GM19467 (cell line): ENCODE measurements at regions not wholly inside any gene's neighbourhood (a gene's known extent, or its start where the extent isn't known, plus 50 kb on each side); places are given as distances from the start of the nearest gene placed in this dataset.
"Not testable (repeated sequence)": the region's sequence is repeated elsewhere in the genome, so short reads cannot be mapped to it uniquely, and the experiment has no call there.

Source experiments
- ATAC-seq: cut with Tn5 transposase; IDR thresholded peaks from one replicate; pipeline ENCODE4 v1.9.1; 2021; ENCODE audit warnings: mild to moderate bottlenecking, moderate library complexity; ENCODE audit not compliant: unreplicated experiment

DNA sequence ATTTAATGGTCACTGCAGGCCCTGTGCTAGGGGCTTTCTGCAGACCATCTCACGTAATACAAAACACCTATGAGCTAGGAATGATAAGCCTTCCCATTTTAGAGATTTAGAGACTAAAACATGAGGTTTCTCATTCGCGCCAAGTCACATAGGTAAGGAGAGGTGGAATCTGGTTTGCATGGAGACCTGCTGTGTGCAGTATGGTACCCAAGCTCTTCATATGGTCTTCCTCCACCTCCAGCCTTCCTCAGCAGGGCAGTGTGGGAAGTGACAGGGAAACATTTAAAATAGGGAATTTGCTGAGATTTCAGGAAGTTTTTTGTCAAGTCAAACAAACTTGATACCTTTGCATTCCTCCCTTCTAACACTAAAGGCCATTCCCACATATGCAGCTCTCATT lies 337.6 kb downstream of the IL20RB start:
- ATAC-seq: no peak

DNA sequence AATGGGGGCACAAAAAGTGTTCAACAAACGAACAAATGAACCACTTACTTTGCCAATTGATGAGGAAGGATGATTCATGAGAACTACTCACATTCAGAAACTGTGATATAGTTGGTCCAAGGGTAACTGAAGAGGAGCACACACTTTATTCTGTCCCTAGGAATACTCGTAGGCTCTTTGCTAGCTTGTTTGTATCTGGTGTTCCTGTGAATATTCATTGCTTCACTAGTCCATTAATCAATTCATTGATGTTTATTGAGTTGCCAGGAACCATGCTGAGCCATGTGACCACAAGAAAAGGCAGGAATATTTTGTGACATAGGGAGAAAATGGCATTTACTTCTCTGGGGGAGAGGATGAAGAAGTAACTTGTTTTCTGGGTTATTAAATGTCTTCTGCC lies 338.3 kb downstream of the IL20RB start:
- ATAC-seq: no peak

DNA sequence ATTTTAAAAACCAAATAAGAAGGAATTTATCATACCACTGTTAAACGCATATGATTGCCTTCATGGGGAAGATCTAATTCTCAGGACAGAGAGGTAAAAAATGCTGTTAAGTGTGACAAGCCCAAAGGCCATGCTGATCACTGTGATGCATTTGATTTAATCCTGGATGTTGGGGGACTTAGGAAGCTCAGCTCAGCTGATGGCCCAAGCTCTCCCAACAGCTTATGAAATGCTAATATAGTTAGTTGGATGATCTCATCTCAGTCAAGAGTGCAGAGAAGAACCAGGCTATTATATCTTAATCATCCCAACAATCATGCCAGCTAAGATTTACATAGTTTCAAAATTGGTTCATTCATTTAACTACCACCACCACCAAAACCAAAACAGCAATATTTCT lies 340.0 kb downstream of the IL20RB start:
- no peak for ATAC-seq

DNA sequence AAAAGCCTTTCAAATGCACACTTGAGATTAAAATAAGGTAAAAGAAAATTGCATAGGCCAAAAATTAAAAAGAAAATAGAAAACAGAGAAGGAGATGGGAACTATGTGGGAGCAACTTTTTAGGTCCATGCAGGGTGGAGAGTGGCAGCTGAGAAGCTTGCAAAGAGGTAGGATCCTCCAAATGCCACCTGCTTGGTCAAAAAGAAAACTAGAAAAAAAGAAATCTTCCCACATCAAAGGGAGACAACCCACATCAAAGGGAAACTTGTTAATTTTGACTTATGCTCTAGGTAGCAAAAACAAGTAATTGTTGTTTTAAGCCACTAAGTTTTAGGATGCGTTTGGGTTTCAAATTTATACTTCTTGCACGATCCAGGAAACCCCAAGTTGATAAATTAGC lies 342.9 kb downstream of the IL20RB start:
- no peak for ATAC-seq

DNA sequence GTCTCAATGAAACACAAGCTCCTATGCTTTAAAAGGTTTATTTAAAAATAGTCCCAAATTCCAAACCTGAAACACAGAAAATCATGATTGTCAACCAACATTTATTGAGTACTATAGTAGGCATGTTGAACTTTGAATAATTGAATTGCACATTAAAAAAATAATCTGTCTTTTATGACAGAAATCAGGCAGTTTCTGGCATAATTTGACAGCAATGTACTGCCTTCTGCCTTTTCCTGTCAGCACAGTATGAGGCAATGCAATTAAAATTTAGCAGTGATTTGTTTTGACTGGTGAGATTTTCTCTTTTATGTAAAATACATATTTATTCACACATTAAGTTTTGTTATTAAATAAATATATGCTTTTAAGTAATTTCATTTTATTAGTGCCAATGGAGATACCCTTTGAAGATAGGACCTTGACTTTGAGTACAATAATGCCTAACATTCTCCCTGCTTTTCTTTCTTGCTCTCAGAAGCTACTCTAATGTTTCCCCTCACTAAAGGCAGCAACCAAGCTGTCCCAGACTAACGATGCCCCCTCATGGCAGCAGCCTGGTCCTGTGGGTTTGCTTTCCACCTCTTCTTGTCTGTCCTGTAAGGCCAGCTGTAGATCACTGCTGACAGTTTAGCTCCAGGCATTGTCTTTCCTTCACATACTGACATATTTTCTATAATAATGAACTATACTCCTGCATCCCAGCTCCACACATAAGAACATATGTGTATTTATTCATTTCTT lies 346.7 kb downstream of the IL20RB start:
- ATAC-seq: no peak

DNA sequence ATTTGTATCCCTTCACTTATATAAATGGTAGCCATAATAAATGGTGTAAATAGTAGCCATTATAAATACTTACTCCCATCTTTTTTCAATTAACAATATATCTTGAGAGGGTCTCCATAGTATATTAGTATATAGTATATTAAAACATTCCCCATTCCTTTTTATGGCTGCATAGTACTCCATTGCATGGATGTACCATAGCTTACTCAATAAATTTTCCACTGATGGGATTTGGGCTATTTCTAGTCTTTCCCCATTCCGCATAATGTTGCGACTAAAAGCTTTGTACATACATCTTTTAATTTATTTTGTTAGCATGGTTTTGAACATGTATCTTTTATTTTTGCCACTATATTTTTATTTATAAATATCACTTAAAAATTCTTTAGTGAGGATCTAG lies 366.3 kb downstream of the IL20RB start:
- ATAC-seq: no peak

DNA sequence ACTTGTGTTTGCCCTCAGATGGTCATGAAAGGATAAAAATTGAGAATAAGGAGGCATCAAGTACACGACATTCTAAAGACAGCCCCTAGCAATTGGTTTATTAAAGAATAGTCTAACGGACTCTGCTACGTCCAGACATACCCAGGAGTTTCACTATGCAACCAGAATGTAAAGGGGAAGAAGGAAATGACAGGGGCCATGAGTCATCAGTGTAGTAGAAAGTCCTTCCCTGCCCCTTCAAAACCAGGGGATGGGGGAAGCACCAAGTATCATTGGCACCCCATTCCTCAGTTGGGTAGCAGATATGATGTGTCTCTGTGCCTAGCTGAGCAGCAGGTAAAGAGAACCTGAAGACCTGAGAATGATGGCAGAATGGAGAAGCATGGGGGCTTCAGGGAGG lies 367.4 kb downstream of the IL20RB start:
- no peak for ATAC-seq

DNA sequence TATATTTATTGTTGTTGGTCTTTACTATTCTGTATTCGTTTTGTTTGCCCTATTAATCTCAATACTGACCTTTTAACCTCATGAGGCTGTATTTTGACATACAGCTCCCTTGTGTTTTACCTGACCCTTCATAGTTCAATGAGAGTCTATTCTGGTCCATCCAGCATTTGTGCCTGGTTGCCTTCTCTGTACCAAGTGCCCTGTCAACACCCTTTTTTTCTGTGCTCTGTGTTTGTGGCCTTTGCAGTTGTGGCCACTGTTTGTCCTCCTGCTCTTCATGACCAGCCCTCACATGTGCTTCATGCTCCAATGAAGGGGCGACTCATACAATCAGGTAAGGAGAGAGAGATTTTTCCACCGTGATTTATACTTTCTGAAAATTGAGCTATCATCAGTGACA lies 368.2 kb downstream of the IL20RB start:
- no peak for ATAC-seq

DNA sequence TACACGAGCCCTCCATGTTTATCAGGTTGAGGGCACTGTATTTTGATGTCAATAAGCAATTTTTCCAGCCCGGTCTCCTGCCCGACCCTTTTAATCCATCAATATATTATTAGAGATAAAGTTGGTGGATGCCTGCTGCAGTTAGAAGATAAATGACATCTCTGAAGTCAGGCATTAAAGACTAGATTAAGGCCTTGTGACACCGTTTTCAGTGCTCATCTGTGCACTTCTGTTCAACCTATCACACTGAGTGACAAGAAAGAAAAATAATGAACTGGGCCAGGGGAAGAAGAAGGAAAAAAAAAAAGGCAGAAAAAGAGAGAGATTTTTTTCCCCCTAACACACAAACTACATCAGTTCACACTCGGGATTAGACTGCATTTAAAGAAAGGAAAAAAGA lies 371.8 kb downstream of the IL20RB start:
- no peak for ATAC-seq

DNA sequence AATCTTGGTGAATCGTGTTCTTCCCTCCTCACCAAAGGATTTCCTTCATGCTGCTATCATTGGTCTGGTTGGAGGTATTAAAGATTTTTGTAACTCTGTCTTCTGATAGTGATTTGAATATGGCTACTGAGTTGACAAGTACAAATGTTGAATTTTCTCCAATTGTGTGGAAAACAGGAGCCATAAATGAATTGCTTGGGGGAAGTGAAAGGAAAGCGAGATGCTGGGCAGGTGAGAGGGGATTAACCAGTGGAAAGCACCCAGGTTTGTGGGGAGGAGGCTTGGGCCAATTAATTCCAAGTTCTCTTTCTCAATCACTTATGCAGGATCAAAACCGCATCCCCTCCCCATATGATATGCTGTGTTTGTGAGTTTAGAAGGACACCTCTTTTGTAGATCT lies 372.5 kb downstream of the IL20RB start:
- no peak for ATAC-seq

DNA sequence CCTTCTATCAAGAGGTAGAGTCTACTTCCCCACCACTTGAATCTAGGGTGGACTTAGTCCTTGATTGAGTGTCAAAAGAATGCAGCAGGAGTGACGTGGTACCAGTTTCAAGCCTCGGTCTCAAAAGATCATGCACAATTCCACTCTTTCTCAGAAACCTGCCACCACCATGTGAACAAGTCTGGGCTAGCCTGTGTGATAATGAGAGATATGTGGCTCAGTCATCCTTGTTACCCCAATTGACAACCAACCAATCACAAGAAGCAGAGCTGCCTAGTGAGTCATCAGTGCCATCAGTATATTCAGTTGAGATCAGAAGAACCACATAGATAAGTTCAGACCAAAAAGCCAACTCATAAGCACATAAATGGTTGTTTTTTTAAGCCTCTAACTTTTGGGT lies 374.5 kb downstream of the IL20RB start:
- ATAC-seq: no peak

DNA sequence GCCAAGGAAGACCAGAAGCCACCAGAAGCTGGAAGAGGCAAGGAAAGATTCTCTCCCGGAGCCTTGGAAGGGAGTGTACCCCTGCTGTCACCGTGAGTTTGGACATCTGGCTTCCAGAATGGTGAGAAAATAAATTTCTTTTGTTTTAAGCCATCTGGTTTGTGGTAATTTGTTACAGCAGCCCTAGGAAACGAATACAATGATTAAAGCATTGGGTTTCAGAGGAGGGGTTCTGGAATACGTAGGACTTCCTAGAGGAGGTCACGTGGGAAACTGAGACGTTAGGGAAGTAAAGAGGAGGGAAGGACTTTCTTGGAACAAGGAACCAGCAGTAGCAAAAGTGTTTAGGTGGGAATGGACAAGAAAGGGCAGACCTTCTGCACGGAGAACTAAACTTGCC lies 377.7 kb downstream of the IL20RB start:
- no peak for ATAC-seq

DNA sequence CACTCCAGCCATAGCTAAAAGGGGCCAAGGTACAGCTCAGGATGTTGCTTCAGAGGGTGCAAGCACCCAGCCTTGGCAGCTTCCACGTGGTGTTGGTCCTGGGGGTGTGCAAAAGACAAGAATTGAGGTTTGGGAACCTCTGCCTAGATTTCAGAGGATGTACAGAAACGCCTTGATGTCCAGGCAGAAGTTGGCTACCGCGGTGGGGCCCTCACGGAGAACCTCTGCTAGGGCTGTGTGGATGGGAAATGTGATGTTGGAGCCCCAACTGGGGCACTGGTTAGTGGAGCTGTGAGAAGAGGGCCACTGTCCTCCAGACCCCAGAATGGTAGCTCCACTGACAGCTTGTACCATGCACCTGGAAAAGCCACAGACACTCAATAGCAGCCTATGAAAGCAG lies 380.6 kb downstream of the IL20RB start:
- ATAC-seq: not testable (repeated sequence)

DNA sequence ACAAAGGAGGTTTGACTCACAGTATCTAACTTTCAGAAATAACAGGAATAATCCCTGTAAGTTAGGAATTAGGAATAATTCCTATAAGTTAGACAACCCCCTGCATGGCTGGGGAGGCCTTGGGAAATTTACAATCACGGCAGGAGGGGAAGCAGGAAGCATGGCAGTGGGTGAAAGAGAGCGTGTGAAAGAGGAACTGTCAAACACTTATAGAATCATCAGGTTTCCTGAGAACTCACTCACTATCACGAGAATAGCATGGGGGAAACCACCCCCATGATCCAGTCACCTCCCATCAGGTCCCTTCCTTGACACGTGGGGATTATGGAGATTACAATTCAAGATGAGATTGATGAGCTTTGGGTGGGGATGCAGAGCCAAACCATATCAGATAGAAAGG lies 385.5 kb downstream of the IL20RB start:
- ATAC-seq: no peak

DNA sequence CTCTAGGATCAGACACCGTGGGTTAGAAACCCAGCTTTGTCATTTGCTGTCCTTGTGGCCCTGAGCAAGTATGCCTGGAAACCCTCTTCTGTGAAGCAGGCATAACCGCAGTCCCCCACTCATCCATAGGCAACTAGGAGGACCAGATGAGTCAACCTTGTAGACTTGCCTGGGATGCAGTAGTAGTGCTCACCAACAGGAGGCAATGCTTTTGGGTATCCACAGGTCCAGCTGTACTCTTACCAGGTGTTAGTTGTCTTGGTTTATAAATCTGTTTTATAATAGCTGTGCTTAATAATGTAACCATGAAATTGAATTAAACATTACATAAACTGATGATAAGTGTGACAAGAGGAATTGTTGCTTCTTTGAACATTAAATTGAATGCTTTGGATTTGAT lies 389.3 kb downstream of the IL20RB start:
- ATAC-seq: no peak

DNA sequence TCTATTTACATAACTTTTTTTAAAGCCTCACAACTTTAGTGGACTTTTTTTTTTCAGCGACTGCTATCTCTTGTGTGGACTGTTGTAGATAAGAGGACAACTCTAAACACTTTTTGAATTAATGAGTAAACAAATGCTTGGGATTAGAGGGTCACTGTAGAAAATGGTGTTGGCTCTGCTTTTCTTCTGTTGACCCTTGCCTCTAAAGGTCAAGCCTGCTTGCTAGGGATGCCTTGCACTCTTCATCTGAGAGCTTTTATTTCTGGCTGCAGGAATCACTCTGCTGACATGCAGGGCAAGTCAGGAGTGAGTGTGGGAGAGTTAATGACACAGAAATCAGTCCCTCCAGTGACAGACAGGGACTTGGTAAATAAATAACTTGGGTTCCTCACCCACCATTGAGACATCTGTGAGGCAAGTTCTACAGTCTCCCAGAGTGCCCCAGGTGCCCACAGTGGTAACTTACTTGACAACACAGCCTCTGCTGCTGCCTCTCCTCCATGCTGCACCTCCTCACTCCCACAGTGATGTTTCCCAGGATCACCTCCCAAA lies 390.1 kb downstream of the IL20RB start:
- no peak for ATAC-seq

DNA sequence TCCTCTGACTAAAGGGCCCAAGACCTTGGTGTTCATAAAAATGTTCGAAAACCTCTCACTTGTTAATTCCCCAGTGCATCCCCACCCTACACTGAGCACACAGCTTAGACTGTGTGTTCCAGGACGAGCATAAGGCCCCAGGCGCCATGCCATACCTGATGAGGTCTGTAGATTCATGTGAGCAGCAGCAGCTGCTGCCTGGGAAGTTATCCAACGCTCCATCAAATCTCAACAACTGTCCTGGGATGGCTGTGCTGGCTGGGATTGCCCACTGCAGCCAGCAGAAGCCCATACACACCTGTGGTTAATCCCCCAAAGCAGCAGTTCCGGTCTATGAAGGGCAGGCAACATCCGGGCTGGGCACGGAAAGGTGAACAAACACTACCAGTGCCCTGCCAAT lies 391.2 kb downstream of the IL20RB start:
- ATAC-seq: no peak

DNA sequence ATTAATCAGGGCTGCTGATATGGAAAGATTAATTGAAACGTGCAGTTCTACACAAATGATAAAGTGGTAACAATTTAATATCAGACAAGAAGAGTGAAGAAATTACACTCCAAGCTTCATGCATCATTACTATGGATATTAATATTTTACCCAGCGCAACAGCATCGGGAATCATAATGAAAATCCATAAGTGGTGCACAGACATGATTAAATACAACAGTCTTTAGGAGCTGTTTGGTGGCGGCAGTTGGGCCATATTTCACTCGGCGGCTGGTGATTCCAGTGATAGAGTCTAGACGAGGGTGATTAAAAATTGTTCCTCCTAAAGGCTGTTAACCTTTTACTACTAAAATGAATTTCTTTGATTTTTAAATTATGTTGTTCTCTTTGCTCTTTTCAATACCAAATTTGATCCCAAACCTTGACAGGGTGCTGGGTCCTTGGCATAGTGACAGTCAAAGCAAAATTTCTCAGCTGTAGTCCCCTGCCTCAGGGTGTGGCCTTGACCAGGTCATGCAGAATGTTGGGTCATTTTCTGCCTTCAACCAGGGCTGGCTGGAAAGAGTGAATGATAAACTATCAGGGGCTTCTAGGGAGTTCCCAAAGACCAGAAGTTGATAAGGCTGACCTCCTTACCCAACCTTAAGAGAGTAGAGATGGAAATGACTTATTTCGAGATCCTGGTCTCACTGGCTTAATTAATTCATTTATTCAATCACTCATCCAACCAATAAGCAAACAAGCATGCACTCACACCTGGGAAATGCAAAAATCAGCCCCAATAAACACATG lies 392.0 kb downstream of the IL20RB start:
- ATAC-seq: no peak

DNA sequence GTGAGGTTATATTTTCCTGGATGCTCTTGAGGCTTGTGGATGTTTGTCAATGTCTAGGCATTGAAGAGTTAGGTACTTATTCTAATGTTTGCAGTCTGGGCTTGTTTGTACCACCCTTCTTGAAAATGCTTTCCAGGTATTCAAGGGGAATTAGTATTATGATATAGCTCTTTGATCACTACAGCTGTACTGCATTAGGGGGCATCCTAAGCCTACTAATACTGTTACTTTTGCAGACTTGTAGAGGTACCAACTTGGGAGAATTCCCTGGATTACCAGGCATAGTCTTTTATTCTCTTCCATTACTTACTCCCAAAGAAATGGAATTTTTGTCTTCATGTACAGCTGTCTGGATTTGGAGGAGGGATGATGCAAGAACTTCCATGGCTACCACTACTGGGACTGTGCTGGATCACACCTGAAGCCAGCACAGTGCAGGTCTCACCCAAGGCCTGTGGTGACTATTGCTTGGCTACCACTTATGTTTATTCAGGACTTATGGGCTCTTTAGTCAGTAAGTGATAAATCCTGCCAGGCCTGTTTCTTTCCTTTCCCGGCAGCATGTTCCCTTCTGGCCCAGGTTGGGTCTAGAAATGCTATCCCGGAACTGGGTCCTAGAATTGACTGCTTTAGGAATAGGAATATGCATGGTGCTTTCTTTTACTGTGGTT lies 402.9 kb downstream of the IL20RB start:
- no peak for ATAC-seq

DNA sequence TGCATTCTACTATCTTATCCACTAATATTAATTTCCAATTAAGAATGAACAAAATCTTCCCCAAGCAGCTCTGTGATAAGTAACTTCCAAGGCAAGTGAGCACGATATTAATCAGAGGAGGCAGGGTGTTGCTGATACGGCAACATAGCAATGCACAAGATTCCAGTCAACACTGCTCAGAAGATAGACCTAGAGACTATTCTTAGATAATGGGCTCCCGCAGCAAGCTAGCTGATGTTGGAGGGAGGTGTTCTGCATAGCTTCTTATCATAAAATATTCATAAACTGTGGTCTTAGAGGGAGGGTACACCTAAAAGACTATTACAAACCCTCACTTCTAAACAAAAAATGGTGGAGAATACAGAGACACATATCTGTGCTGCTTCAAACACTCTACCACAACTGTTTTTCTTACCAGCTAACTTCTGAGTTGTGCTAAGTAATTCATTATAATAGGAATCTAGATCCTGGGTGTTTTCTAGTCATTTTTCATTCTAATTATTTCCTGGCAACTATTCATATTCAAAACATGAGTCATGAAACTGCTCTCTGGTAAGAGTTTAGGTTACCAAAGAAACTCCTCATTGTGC lies 382.0 kb upstream of the SOX14 start:
- ATAC-seq: no peak

DNA sequence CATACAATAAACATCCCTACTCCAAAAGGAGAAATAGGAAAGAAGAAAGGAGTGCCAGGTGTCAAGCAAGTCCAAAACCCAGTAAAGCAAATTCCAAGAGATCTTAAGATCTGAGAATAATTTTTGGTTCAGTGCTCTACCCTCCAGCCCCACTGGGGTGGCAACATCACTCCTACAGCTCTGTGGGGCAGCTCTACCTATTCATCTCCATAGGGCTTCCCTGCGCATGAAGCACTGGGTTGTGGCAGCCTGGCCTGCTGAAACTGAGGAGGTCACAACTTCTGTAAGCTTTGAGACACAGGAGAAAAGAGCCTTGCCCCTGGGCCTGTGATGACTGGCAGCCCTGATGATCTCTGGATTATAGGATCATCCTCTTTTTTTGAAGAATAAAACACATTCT lies 378.2 kb upstream of the SOX14 start:
- ATAC-seq: no peak
